Lower leg skin (tissue), 3 donors: ENCODE measurements at regions not wholly inside any gene's neighbourhood (a gene's known extent, or its start where the extent isn't known, plus 50 kb on each side); places are given as distances from the start of the nearest gene placed in this dataset.

Source experiments
- POLR2A ChIP-seq, 2 donors: fragments of 450-650 bp; IDR thresholded peaks; one replicate each; pipeline ENCODE4 v1.6.1; 2016 to 2017; ENCODE audit warnings: antibody characterized with exemption in 2 of 2, mild to moderate bottlenecking in 1 of 2, moderate library complexity in 1 of 2
- TF ChIP-seq, protein P1 (sequence below), 3 donors: fragments of 450-650 bp; IDR thresholded peaks; one replicate each; pipeline ENCODE4 v1.5.1; 2016; ENCODE audit warnings: antibody characterized with exemption in 3 of 3, mild to moderate bottlenecking in 3 of 3, moderate library complexity in 2 of 3

DNA sequence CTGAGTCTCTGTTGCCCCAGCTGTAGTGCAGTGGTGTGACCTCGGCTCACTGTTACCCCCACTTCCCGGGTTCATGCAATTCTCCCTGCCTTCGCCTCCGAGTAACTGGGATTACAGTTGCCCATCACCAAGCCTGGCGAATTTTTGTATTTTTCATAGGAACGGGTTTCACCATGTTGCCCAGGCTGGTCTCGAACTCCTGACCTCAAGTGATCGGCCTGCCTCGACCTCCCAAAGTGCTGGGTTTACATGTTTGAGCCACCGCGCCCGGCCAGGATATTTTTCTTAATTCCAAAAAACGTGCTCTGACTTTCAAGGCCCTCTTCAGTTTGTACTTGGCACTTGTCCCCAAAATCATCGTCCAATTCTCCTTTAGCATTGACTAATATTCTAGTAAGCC, 129.2 kb upstream of the EPHA5 start:
- TF ChIP-seq, protein P1, sequence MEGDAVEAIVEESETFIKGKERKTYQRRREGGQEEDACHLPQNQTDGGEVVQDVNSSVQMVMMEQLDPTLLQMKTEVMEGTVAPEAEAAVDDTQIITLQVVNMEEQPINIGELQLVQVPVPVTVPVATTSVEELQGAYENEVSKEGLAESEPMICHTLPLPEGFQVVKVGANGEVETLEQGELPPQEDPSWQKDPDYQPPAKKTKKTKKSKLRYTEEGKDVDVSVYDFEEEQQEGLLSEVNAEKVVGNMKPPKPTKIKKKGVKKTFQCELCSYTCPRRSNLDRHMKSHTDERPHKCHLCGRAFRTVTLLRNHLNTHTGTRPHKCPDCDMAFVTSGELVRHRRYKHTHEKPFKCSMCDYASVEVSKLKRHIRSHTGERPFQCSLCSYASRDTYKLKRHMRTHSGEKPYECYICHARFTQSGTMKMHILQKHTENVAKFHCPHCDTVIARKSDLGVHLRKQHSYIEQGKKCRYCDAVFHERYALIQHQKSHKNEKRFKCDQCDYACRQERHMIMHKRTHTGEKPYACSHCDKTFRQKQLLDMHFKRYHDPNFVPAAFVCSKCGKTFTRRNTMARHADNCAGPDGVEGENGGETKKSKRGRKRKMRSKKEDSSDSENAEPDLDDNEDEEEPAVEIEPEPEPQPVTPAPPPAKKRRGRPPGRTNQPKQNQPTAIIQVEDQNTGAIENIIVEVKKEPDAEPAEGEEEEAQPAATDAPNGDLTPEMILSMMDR (IDR thresholded peaks at IDR 0.05), result no peak
- no peak for TF ChIP-seq POLR2A (IDR thresholded peaks at IDR 0.05)
